H9 (cell line): ENCODE measurements at regions not wholly inside any gene's neighbourhood (a gene's known extent, or its start where the extent isn't known, plus 50 kb on each side); places are given as distances from the start of the nearest gene placed in this dataset.

Experiments used
- DNase-seq: peaks from one replicate; pipeline ENCODE4 v3.0.0-alpha.2; 2017
- H2AFZ ChIP-seq: one replicate; pipeline ENCODE4 v1.6.1; 2013; ENCODE audit warnings: mild to moderate bottlenecking, low read length, control low read depth, moderate library complexity
- H2AK5ac ChIP-seq: 2 replicates; pipeline ENCODE4 v1.6.1; 2013; ENCODE audit warnings: low read length, control low read depth, mixed read lengths; ENCODE audit not compliant: insufficient read length
- H2BK120ac ChIP-seq: one replicate; pipeline ENCODE4 v1.6.1; 2013; ENCODE audit warnings: low read depth, mild to moderate bottlenecking, low read length, control low read depth, inconsistent platforms; ENCODE audit not compliant: poor library complexity, severe bottlenecking
- H2BK12ac ChIP-seq: 2 replicates; pipeline ENCODE4 v1.6.1; 2013; ENCODE audit warnings: low read length, control low read depth, mixed read lengths, low read depth; ENCODE audit not compliant: insufficient read length
- H2BK15ac ChIP-seq: 2 replicates; pipeline ENCODE4 v1.6.1; 2013; ENCODE audit warnings: low read depth, low read length, control low read depth
- H2BK20ac ChIP-seq: one replicate; pipeline ENCODE4 v1.6.1; 2013; ENCODE audit warnings: low read depth, mild to moderate bottlenecking, low read length, control low read depth, inconsistent platforms; ENCODE audit not compliant: poor library complexity, severe bottlenecking
- H2BK5ac ChIP-seq: 2 replicates; pipeline ENCODE4 v1.6.1; 2013; ENCODE audit warnings: low read length, control low read depth, mixed read lengths; ENCODE audit not compliant: insufficient read length
- H3K14ac ChIP-seq: 2 replicates; pipeline ENCODE4 v1.6.1; 2013; ENCODE audit warnings: low read length, control low read depth; ENCODE audit not compliant: insufficient read depth
- H3K18ac ChIP-seq: 2 replicates; pipeline ENCODE4 v1.6.1; 2013; ENCODE audit warnings: low read depth, mild to moderate bottlenecking, mixed read lengths, low read length, control low read depth; ENCODE audit not compliant: insufficient read length
- H3K23ac ChIP-seq: 2 replicates; pipeline ENCODE4 v1.6.1; 2013; ENCODE audit warnings: low read length, control low read depth, mixed read lengths, low read depth; ENCODE audit not compliant: insufficient read length
- H3K23me2 ChIP-seq: 2 replicates; pipeline ENCODE4 v1.6.1; 2013; ENCODE audit warnings: low read depth, mild to moderate bottlenecking, mixed read lengths, low read length, control low read depth; ENCODE audit not compliant: insufficient read length, poor library complexity, severe bottlenecking
- H3K27ac ChIP-seq: 2 replicates; pipeline ENCODE4 v1.5.1; 2013; ENCODE audit warnings: low read length, control low read depth, mixed read lengths, low read depth; ENCODE audit not compliant: insufficient read length
- H3K27me3 ChIP-seq: 2 replicates; pipeline ENCODE4 v1.6.1; 2013; ENCODE audit warnings: low read length, control low read depth, inconsistent platforms; ENCODE audit not compliant: insufficient read depth
- H3K4ac ChIP-seq: 2 replicates; pipeline ENCODE4 v1.6.1; 2013; ENCODE audit warnings: low read depth, mild to moderate bottlenecking, control low read depth, inconsistent platforms, low read length, moderate library complexity
- H3K4me1 ChIP-seq: 2 replicates; pipeline ENCODE4 v1.6.1; 2013; ENCODE audit warnings: low read length, control low read depth, inconsistent platforms; ENCODE audit not compliant: insufficient read depth
- H3K4me2 ChIP-seq: 2 replicates; pipeline ENCODE4 v1.6.1; 2013; ENCODE audit warnings: low read length, control low read depth, mixed read lengths; ENCODE audit not compliant: insufficient read length, insufficient read depth
- H3K56ac ChIP-seq: 2 replicates; pipeline ENCODE4 v1.6.1; 2013; ENCODE audit warnings: low read depth, mild to moderate bottlenecking, mixed read lengths, low read length, control low read depth; ENCODE audit not compliant: insufficient read length
- H3K79me1 ChIP-seq: 2 replicates; pipeline ENCODE4 v1.6.1; 2013; ENCODE audit warnings: low read depth, mild to moderate bottlenecking, moderate library complexity, low read length, control low read depth, inconsistent platforms; ENCODE audit not compliant: insufficient read depth, poor library complexity, severe bottlenecking
- H3K79me2 ChIP-seq: 2 replicates; pipeline ENCODE4 v1.6.1; 2013; ENCODE audit warnings: low read length, control low read depth, inconsistent platforms; ENCODE audit not compliant: insufficient read depth
- H3K9ac ChIP-seq: 2 replicates; pipeline ENCODE4 v1.6.1; 2013; ENCODE audit warnings: low read length, control low read depth, mixed read lengths; ENCODE audit not compliant: insufficient read length; ENCODE audit errors: extremely low read depth
- H3K9me3 ChIP-seq: one replicate; pipeline ENCODE4 v1.6.1; 2013; ENCODE audit warnings: low read depth, low read length, inconsistent platforms; ENCODE audit not compliant: control insufficient read depth
- H3T11ph ChIP-seq: one replicate; pipeline ENCODE4 v1.6.1; 2013; ENCODE audit warnings: mild to moderate bottlenecking, low read length, control low read depth, inconsistent platforms
- H4K20me1 ChIP-seq: one replicate; pipeline ENCODE4 v1.6.1; 2013; ENCODE audit not compliant: control insufficient read depth, insufficient read length, insufficient read depth
- H4K5ac ChIP-seq: 2 replicates; pipeline ENCODE4 v1.6.1; 2013; ENCODE audit warnings: low read depth, mild to moderate bottlenecking, mixed read lengths, low read length, control low read depth; ENCODE audit not compliant: insufficient read length
- H4K8ac ChIP-seq: replicated peaks from 2 replicates; pipeline ENCODE4 v1.6.1; 2013; ENCODE audit warnings: low read length, control low read depth, mixed read lengths, low read depth; ENCODE audit not compliant: insufficient read length
- H4K91ac ChIP-seq: 2 replicates; pipeline ENCODE4 v1.6.1; 2013; ENCODE audit warnings: low read depth, mild to moderate bottlenecking, moderate library complexity, mixed read lengths, low read length, control low read depth; ENCODE audit not compliant: insufficient read length
- H3K27ac Mint-ChIP-seq, 3 experiments: 2 replicates in 2 of 3; 3 replicates in 1 of 3; pipeline ENCODE4 v1.8.0; 2020 to 2021; ENCODE audit warnings: mixed read lengths in 3 of 3, mild to moderate bottlenecking in 1 of 3, moderate library complexity in 1 of 3
- H3K27me3 Mint-ChIP-seq: 2 replicates; pipeline ENCODE4 v1.8.0; 2021; ENCODE audit warnings: low read depth, mild to moderate bottlenecking, moderate library complexity, mixed read lengths
- H3K36me3 Mint-ChIP-seq, 3 experiments: 2 replicates in 2 of 3; 3 replicates in 1 of 3; pipeline ENCODE4 v1.8.0; 2020 to 2021; ENCODE audit warnings: low read depth in 3 of 3, mixed read lengths in 3 of 3; ENCODE audit not compliant: insufficient read depth in 1 of 3
- H3K4me1 Mint-ChIP-seq, 2 experiments: 2 replicates each; pipeline ENCODE4 v1.8.0; 2020; ENCODE audit warnings: mixed read lengths in 2 of 2
- H3K4me3 Mint-ChIP-seq, 2 experiments: 2 replicates in 1 of 2; 3 replicates in 1 of 2; pipeline ENCODE4 v1.8.0; 2020 to 2021; ENCODE audit warnings: mild to moderate bottlenecking in 2 of 2, mixed read lengths in 2 of 2, moderate library complexity in 1 of 2
- H3K9me3 Mint-ChIP-seq, 2 experiments: 2 replicates in 1 of 2; 3 replicates in 1 of 2; pipeline ENCODE4 v1.8.0; 2020; ENCODE audit warnings: mild to moderate bottlenecking in 2 of 2, mixed read lengths in 2 of 2, moderate library complexity in 1 of 2
- WGBS: extraction: QIAGEN DNeasy Blood & Tissue Kit; methylation state at CpG from one replicate; pipeline ENCODE4 v1.1.7; 2013; ENCODE audit warnings: missing lambda C conversion rate, low lambda C conversion rate, mixed read lengths; ENCODE audit not compliant: insufficient read length; ENCODE audit errors: extremely low coverage; 5-methylcytosine and 5-hydroxymethylcytosine counted together
- TF ChIP-seq, protein P1 (sequence below): fragments of 200-600 bp; sonication (generic); conservative IDR thresholded peaks from 3 replicates; pipeline ENCODE4 v1.8.0; 2021; ENCODE audit warnings: antibody characterized with exemption, mild to moderate bottlenecking

GRCh38 chr11:22982903-22983302, 122.6 kb upstream of the CCDC179 start:
- Histone ChIP-seq H3T11ph (no peak overlapping the region), H4K8ac (no peak overlapping the region), H2BK12ac (no peak overlapping the region), H3K23ac (no peak overlapping the region), H3K27ac (no peak overlapping the region), H2AK5ac (no peak overlapping the region), H3K79me1 (no peaks in the 10 kb centered on the region), H3K4ac (no peak overlapping the region), H2BK20ac (no peak overlapping the region), H3K14ac (no peak overlapping the region), H2BK15ac (no peak overlapping the region), H3K23me2 (no peaks in the 10 kb centered on the region), H3K4me2 (no peak overlapping the region), H3K56ac (no peak overlapping the region), H4K5ac (no peak overlapping the region), H2BK5ac (no peak overlapping the region), H4K91ac (no peak overlapping the region), H3K27me3 (no peaks in the 10 kb centered on the region), H3K4me1 (no peaks in the 10 kb centered on the region), H3K79me2 (no peaks in the 10 kb centered on the region), H3K18ac (no peak overlapping the region), H3K9ac (no peak overlapping the region), H4K20me1 (no peaks in the 10 kb centered on the region), H2AFZ (no peak overlapping the region), H2BK120ac (no peak overlapping the region), H3K9me3 (no peaks in the 10 kb centered on the region)
- Mint-ChIP-seq H3K4me1 (no peaks in the 10 kb centered on the region), H3K36me3 (peaks cover 3 to 11% (median 4%) of the 10 kb centered on the region in 3 experiments; a peak in 5 of 7 replicates), H3K9me3 (peaks cover 12 to 14% of the 10 kb centered on the region in 2 experiments), H3K27me3 (no peaks in the 10 kb centered on the region), H3K27ac (no peak overlapping the region), H3K4me3 (no peak overlapping the region)
- TF ChIP-seq, protein P1, sequence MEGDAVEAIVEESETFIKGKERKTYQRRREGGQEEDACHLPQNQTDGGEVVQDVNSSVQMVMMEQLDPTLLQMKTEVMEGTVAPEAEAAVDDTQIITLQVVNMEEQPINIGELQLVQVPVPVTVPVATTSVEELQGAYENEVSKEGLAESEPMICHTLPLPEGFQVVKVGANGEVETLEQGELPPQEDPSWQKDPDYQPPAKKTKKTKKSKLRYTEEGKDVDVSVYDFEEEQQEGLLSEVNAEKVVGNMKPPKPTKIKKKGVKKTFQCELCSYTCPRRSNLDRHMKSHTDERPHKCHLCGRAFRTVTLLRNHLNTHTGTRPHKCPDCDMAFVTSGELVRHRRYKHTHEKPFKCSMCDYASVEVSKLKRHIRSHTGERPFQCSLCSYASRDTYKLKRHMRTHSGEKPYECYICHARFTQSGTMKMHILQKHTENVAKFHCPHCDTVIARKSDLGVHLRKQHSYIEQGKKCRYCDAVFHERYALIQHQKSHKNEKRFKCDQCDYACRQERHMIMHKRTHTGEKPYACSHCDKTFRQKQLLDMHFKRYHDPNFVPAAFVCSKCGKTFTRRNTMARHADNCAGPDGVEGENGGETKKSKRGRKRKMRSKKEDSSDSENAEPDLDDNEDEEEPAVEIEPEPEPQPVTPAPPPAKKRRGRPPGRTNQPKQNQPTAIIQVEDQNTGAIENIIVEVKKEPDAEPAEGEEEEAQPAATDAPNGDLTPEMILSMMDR: no peak
- DNase-seq: no peak
- no CpG with 5 or more reads among the region's 4 CpGs for WGBS
